ENCODE measurements at regions not wholly inside any gene's neighbourhood (a gene's known extent, or its start where the extent isn't known, plus 50 kb on each side); places are given as distances from the start of the nearest gene placed in this dataset.

GRCh38 chr7:12855036-12855435 is 167.6 kb downstream of the ARL4A start:
- no peak for TF ChIP-seq CTCF (IDR thresholded peaks at IDR 0.05; ENCODE audit: insufficient read depth, low read length, poor library complexity, severe bottlenecking)
- no peak for TF ChIP-seq EZH2phosphoT487 (conservative IDR thresholded peaks at IDR 0.05; ENCODE audit: low read length)

Data from SU-DHL-6 (cell line).